OCI-LY3 (cell line): ENCODE measurements at regions not wholly inside any gene's neighbourhood (a gene's known extent, or its start where the extent isn't known, plus 50 kb on each side); places are given as distances from the start of the nearest gene placed in this dataset.

Experiments used
- H2AFZ ChIP-seq: fragments of 200-600, 300-600 bp; shearing (Covaris generic); 2 replicates; pipeline ENCODE4 v1.6.0; 2014; ENCODE audit warnings: antibody characterized with exemption, low read depth, low read length
- H3K27ac ChIP-seq: fragments of 200-600, 300-600 bp; sonication (generic); 2 replicates; pipeline ENCODE4 v1.5.1; 2014; ENCODE audit warnings: mild to moderate bottlenecking, low read length, moderate library complexity, mixed read lengths
- H3K27me3 ChIP-seq: fragments of 200-600, 300-600 bp; sonication (generic); 2 replicates; pipeline ENCODE4 v1.6.1; 2014; ENCODE audit warnings: low read depth, low read length, mixed read lengths
- H3K36me3 ChIP-seq: fragments of 200-600, 300-600 bp; sonication (generic); replicated peaks from 2 replicates; pipeline ENCODE3; 2014; ENCODE audit warnings: low read depth, low read length, mixed read lengths
- H3K4me1 ChIP-seq: fragments of 300-600, 200-600 bp; sonication (generic); 2 replicates; pipeline ENCODE4 v1.6.1; 2014; ENCODE audit warnings: low read length, mixed read lengths
- H3K4me2 ChIP-seq: fragments of 200-600, 300-600 bp; sonication (generic); 2 replicates; pipeline ENCODE4 v1.6.1; 2014; ENCODE audit warnings: low read length, mixed read lengths
- H3K4me3 ChIP-seq: fragments of 300-600, 200-600 bp; sonication (generic); 2 replicates; pipeline ENCODE4 v1.5.1; 2014; ENCODE audit warnings: antibody characterized with exemption, mild to moderate bottlenecking, low read length, moderate library complexity
- H3K79me2 ChIP-seq: fragments of 300-600, 200-600 bp; shearing (Covaris generic); 2 replicates; pipeline ENCODE4 v1.6.1; 2014; ENCODE audit warnings: mild to moderate bottlenecking, low read length, mixed read lengths
- H3K9ac ChIP-seq: fragments of 300-600, 200-600 bp; shearing (Covaris generic); 2 replicates; pipeline ENCODE4 v1.6.0; 2014; ENCODE audit warnings: mild to moderate bottlenecking, low read length, moderate library complexity
- H3K9me3 ChIP-seq: fragments of 200-600, 300-600 bp; shearing (Covaris generic); 2 replicates; pipeline ENCODE4 v1.6.1; 2014; ENCODE audit warnings: low read length, mixed read lengths; ENCODE audit not compliant: insufficient read depth
- H4K20me1 ChIP-seq: fragments of 200-600, 300-600 bp; sonication (generic); 2 replicates; pipeline ENCODE4 v1.6.1; 2016; ENCODE audit warnings: low read length, mixed read lengths; ENCODE audit not compliant: insufficient read depth
- EZH2phosphoT487 ChIP-seq: fragments of 200-600 bp; shearing (Covaris generic); IDR thresholded peaks from 2 replicates; pipeline ENCODE4 v1.6.1; 2018; ENCODE audit warnings: antibody characterized with exemption, mixed run types, low read depth
- TF ChIP-seq, protein P1 (sequence below): fragments of 200-600, 300-600 bp; sonication (generic); IDR thresholded peaks from 2 replicates; pipeline ENCODE4 v1.5.1; 2014; ENCODE audit warnings: antibody characterized with exemption, low read length, low read depth

- Histone ChIP-seq H3K4me1 (no peaks in the 10 kb centered on the region), H3K27ac (no peak overlapping the region), H3K79me2 (no peaks in the 10 kb centered on the region), H2AFZ (no peak overlapping the region), H4K20me1 (no peaks in the 10 kb centered on the region), H3K36me3 (no peaks in the 10 kb centered on the region), H3K9me3 (no peaks in the 10 kb centered on the region), H3K4me3 (no peak overlapping the region), H3K4me2 (no peak overlapping the region), H3K9ac (no peak overlapping the region), H3K27me3 (no peaks in the 10 kb centered on the region)
- TF ChIP-seq, protein P1, sequence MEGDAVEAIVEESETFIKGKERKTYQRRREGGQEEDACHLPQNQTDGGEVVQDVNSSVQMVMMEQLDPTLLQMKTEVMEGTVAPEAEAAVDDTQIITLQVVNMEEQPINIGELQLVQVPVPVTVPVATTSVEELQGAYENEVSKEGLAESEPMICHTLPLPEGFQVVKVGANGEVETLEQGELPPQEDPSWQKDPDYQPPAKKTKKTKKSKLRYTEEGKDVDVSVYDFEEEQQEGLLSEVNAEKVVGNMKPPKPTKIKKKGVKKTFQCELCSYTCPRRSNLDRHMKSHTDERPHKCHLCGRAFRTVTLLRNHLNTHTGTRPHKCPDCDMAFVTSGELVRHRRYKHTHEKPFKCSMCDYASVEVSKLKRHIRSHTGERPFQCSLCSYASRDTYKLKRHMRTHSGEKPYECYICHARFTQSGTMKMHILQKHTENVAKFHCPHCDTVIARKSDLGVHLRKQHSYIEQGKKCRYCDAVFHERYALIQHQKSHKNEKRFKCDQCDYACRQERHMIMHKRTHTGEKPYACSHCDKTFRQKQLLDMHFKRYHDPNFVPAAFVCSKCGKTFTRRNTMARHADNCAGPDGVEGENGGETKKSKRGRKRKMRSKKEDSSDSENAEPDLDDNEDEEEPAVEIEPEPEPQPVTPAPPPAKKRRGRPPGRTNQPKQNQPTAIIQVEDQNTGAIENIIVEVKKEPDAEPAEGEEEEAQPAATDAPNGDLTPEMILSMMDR: no peak
- no peak for TF ChIP-seq EZH2phosphoT487
Observed at GRCh38 chr9:13013991-13014883, 239.4 kb downstream of the LURAP1L start.

DNA sequence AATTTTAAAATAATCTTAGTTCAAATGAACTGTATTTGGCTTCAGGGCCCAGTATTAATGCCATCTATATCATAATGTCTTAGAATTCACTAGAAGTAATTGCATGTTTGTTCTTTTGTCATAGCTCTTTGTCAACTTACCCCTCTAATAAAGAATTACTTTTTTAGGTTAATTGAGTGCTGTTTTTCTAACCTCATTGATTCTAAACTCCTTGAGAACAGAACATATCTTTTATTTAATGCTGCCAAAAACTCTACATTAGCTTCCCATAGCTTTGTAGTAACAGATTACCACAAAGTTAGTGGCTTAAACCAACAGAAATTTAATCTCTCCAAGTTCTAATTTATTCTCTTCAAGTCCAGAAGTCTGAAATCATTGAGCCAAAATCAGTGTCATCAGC lies 242.4 kb downstream of the LURAP1L start:
- Histone ChIP-seq H4K20me1 (no peaks in the 10 kb centered on the region), H3K79me2 (no peaks in the 10 kb centered on the region), H3K27ac (no peak overlapping the region), H2AFZ (no peak overlapping the region), H3K9me3 (no peaks in the 10 kb centered on the region), H3K4me2 (no peak overlapping the region), H3K4me1 (no peaks in the 10 kb centered on the region), H3K4me3 (no peak overlapping the region), H3K36me3 (no peaks in the 10 kb centered on the region), H3K27me3 (no peaks in the 10 kb centered on the region), H3K9ac (no peak overlapping the region)
- TF ChIP-seq, protein P1: no peak

DNA sequence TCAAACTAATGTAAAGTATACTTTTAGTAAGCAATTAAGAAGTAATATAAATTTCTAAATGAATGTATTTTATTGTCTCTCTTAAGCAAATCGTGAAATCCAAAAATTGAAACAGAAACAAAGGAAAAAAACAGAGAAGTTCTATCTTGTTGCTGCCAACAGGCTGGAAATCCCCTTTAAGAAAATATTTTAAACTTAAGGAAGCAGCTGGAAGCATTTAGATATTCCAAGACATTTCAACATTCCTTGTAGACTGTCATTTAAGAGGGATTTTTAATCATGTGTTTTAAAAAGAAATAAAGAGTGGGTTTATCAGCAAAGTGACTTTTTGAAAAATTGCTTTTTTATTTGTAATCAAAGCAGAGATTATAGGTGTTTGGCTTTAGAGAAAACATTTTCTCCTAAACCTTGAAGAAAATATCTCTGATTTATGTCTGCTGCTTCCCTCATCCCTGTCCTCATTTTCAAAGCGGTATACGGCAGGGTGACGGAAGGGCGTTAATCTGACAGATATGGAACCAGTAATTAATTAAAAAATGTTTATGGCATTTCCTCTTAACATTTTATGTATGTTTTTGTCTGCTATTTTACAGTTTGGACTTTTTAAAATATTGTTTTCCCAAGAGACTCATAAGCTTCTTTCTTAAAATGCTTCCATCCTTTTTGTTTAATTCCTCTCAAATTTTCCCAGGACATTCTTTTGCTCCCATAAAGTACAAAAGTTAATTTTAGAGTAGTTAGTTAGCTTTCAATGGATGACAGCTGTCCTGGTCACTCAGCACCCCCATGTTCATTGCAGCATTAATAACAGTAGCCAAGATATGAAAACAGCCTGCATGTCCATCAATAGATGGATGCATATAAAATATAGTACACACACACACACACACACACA lies 245.6 kb downstream of the LURAP1L start:
- Histone ChIP-seq H3K9me3 (no peaks in the 10 kb centered on the region), H4K20me1 (no peaks in the 10 kb centered on the region), H3K27me3 (no peaks in the 10 kb centered on the region), H3K4me1 (no peaks in the 10 kb centered on the region), H3K36me3 (no peaks in the 10 kb centered on the region), H3K4me3 (no peak overlapping the region), H3K27ac (no peak overlapping the region), H2AFZ (no peak overlapping the region), H3K79me2 (no peaks in the 10 kb centered on the region), H3K9ac (no peak overlapping the region), H3K4me2 (no peak overlapping the region)
- TF ChIP-seq, protein P1: no peak
- no peak for TF ChIP-seq EZH2phosphoT487

GRCh38 chr9:13022756-13023155 lies 247.9 kb downstream of the LURAP1L start:
- Histone ChIP-seq H3K4me2 (no peak overlapping the region), H3K27ac (no peak overlapping the region), H3K36me3 (no peaks in the 10 kb centered on the region), H3K4me1 (no peaks in the 10 kb centered on the region), H4K20me1 (no peaks in the 10 kb centered on the region), H3K79me2 (no peaks in the 10 kb centered on the region), H2AFZ (no peak overlapping the region), H3K9me3 (no peaks in the 10 kb centered on the region), H3K27me3 (no peaks in the 10 kb centered on the region), H3K4me3 (no peak overlapping the region), H3K9ac (no peak overlapping the region)
- no peak for TF ChIP-seq EZH2phosphoT487
- TF ChIP-seq, protein P1: no peak
